ENCODE measurements at regions not wholly inside any gene's neighbourhood (a gene's known extent, or its start where the extent isn't known, plus 50 kb on each side); places are given as distances from the start of the nearest gene placed in this dataset.

DNA sequence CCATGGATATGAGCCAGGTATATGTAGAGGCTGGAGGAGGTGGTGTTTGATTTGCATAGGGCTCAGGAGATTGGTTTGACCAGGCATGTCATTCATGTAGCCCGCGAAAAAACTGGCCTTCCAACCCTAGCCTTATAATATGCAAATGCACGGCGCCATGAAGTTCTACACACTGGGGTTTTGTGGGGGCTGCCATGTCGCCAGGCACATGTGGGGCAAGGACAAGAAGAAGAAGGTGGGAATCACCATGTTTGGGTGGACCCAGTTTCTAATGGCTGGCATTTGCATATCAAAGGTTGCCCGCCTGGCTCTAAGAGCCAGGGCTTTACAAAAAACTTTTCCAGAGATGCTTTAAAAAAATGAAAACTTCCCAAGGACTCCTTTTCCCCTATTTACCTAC, 1251.0 kb downstream of the PCDH18 start:
- DNase-seq (ENCODE audit: low read depth) = no peak

DNA sequence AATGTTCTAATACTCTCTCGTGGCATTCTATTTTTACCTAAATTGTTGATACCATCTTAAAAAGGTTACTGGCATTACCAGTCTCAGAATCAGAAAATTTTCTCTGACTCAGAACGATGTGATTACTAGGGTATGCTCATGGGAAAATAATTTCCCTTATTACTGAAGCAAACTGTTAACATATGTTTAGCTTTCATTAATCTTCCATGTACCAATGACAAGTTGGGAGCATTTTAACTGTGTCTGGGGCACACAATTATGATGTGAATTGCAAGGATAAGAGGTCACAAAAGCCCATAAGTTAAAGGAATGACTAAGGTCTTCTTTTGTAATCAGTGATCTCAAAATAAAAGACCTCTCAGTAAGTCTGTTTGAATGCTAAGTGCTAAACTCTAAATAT, 1254.6 kb downstream of the PCDH18 start:
- no peak for DNase-seq (ENCODE audit: low read depth)

DNA sequence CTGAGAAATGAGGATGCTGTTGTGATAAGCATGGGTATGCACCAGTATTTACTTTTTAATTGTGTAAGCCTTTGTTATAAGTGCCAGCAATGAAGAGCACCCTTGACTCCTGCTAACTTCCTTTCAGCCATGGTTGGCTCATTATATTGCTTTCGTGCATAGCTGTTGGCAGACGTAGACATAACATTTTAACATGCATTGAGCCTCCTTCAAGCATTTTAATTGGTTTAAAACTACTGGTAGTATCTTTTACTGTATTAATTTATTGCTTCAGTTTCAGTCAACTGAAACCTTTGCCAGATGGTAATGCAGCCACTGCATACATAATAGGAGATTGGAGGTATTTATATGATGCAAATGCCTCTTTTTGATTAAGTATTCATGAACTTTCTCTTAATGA, 1285.4 kb downstream of the PCDH18 start:
- DNase-seq (ENCODE audit: low read depth) = no peak

DNA sequence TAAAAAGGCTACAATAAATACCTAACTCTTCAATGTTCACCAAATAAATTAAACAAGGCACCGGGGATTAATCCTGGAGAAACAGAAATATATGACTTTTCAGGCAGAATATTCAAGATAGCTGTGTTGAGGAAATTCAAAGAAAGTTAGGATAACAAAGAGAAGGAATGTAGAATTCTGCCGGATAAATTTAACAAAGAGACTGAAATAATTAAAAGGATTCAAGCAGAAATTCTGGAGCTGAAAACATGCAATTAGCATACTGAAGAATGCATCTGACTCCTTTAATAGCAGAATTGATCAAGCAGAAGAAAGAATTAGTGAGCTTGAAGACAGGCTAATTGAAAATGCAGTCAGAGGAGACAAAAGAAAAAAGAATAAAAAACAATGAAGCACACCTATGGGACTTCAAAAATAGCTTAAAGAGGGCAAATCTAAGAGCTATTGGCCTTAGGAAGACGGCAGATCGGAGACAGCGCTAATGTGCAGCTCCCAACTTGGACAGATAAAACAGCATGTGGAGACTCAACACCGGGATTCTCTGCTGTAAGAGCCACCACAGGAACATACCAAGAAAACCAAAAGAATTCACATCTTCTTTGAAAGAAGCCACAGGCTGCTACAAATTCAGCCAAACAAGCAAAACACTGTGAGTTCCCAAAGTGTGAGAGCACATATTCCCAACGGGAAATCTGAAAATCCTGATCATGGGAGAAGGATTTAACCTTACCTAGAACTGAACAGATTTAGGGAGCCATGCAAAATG, 1290.9 kb downstream of the PCDH18 start:
- DNase-seq (ENCODE audit: low read depth) = peak; percentile 63

DNA sequence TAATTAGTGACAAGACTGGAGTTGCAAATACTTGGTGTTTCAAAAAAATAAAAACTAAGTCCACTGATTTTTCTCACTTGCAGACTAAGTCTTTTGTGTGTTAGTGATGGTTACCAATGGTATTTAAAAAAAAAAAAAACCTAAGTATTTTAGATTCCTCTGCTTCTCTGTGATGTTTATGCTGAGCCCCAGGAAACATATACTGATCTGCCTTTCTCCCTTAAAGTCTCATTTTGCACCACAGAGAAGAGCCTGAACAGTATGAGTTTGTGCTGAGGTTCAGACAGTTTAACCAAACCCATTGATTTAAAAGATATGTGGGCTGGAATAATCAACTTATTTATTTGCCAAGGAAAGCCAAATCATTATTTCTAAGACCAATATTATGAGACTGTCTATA, 1305.0 kb downstream of the PCDH18 start:
- DNase-seq (ENCODE audit: low read depth) = no peak

DNA sequence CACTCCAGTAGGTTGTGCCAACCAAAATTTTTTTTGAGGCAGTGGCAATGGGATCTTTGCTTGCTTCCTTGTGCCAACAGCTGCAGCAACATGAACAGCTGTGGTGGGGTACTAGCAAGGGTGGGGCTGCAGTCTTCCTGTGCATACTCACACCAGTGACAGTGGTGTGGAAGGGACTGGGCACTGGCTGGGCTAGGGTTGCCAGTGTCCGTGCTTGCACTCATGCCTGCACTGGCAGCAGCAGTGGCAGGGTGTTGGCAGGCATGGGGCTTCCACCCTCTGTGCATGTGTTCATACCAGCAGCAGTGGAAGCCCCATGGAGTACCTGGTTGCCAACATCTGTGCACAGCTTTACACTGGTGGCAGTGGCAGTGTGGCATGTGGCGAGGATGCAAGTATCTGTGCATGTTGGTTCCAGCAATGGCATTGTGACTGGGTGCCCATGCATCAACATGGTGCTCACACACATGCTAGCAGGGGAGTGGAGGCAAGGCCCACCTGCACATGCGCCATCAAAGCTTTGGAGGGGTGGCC, 1312.6 kb downstream of the PCDH18 start:
- DNase-seq (ENCODE audit: low read depth) = no peak

DNA sequence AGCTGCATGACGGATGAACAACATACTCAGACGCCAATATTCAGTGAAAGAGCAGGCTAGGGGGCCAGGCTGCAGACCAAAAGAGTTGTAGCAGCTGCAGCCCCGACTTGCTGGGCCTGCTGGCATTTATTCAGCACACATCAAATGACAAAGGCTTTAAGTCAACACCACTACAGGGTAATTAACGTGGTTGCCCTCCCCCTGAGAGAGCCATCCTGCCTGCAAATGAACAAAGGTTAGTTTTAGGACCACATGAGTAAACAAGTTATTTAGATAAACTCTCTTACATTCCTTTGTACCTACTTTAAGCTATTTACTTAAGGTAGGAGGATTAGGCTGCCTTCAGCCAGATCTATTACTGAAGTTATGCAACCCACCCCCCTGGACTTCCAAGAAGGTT, 1329.1 kb downstream of the PCDH18 start:
- DNase-seq (ENCODE audit: low read depth) = no peak

DNA sequence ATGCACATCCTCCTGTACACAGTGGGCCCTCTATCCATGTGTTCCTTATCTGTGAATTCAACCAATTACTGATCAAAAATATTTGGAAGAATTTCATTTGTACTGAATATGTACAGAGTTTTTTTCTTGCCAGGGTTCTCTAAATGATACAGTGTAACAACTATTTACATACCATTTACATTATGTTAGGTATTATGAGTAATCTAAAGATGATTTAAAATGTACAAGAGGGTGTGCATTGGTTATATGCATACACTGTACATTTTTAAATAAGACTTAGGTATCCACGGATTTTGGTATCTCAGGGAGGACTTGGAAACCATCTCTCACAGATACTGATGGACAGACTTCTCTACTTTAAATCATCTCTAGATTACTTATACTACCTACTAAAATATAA, 1333.9 kb downstream of the PCDH18 start:
- no peak for DNase-seq (ENCODE audit: low read depth)

DNA sequence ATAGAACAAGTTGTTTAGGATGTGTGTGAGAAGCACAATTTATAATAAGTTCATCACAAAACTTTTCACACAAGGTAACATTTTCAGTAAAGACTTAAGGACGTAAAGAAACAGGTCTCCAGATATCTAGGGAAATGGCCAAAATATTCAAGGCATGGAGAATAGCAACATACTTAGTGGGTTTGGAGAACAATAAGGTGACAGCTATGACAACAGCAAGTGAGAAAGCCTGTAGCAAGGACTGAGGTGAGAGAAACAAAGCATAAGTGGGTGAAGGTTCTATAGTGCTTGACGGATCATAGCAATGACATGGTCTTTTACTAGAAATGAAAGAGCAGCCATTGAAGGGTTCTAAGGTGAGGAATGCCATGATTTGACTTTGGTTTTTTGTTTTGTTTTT, 1337.3 kb downstream of the PCDH18 start:
- DNase-seq (ENCODE audit: low read depth) = no peak

DNA sequence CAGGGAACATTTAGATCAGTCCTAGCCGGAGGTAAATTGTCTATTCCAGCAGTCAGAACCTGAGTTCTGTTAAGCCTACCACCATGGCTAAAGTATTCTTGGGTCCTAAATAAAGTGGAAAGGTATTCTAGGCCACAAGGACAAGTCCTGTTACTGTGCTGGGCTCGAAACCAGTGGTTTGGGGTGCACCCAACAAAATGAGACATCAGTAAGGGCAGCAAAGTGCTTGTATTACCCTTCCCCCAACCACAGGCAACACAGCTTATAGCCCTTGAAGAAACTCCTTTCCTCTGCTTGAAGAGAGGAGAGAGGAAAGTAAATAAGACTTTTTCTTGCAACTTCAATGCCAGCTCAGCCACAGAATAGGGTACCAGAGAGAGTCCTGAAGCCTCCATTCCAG, 1345.6 kb downstream of the PCDH18 start:
- no peak for DNase-seq (ENCODE audit: low read depth)

DNA sequence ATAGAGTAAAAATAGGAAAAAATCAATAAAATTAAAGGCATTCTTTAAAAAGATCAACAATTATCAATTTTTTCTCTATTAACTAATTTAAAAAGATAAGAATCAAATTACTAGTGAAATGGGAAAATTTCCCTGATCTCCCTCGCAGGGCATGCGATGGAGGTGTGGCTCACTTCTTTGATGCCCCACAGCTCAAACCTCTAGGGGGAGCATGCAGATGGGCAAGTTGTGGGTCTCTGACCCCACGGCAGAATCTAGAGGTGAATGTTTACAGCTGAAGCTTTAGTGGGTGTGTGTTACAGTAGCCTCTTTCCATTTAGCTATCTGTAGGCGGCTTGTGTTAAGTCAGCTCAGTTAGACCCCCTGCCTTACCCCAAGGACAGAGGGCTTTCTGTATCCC, 1348.8 kb downstream of the PCDH18 start:
- no peak for DNase-seq (ENCODE audit: low read depth)

DNA sequence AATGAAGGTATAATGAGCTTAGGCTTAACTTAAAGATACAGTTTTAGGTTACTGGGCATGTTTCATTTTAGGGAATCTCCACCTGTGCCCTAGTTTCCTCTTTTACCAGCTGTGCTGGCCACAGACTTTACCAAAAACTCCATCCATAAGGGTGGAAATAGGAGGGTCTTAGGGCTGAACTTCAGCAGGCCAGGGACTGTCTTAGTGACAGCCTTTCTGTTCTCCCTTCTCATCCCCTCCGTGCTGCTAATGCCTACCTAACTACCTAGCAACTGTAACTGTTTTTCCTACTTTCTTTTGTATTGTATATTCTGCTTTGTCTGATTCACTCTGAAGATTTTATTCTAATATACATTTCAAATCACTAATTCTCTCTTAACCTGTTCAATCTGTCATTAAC, 1375.3 kb downstream of the PCDH18 start:
- no peak for DNase-seq (ENCODE audit: low read depth)

DNA sequence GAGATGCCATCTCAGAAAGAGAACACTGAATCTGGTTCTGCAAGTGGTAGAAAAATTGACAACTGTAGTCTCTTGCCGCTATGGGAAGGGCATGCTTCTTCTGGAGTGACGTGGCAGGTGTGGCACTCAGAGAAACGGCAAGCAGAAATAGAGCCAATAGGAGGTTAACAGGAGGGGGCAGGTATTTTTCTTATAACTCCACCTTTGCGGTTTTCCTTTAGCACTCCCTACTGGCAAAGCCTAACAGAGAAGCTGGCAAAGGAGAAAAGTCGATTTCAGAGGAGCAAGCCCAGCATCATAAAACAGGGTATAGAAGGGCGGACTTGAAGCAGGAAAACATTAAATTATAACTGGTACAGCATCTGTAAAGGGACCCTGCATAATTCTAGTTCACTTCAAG, 1382.2 kb downstream of the PCDH18 start:
- DNase-seq (ENCODE audit: low read depth) = no peak

DNA sequence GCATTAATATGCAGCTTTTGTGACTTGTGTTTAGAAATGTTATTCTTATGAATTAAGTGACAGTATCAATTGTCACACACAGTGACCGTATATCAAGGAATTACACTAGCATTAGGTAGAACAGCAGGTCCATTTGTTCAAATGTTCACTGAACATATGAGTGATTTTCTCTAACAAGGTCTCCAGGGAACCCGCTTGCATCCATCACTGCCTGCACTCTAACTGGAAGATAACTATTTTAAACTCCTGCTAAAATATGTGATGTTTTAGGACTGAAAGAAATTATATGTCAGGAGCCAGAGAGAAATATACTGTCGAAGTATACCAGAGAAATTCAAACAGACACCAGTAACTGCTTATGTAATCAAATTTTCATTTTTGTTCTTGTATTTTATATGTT, 1395.7 kb downstream of the PCDH18 start:
- DNase-seq (ENCODE audit: low read depth) = no peak

DNA sequence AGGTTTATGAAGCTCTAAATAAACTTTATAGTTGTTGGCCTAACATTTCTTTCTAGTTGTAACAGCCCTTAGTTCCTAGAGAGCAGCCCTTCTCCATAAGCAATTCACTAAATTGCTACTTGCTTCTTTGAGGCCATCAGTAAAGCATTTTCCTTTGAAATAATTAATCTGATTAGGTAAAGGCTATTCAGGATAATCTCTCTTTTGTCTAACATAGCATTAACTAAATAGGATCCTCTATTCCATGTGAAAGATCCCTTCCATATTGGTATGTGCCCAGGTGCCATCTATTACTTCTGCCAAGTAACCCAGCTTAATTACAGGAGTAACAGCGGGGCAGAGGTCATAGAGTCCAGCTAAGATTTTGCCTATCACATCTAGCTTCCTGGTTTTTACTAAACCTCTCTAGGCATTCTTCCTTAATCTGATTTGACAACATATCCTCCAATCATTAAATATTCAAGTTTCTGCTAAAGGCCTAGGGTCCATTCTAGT, 1408.0 kb downstream of the PCDH18 start:
- no peak for DNase-seq (ENCODE audit: low read depth)

DNA sequence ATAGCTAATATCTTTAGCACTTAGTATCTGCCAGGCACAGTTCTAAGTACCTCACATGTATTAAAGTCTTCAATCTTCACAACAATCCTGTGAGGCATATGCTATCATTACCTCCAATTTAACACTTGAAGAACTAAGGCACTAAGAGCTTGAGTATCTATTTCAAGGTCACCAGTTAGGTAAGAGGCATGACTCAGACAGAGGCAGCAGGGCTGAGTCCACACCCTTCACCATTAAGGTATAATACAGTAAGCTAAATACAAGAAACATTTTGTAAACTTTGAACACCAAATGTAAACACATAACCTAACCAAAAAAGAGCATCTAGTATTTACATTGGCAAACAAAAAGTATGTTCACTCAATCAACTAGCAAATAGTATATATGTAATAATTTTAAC, 1410.9 kb downstream of the PCDH18 start:
- DNase-seq (ENCODE audit: low read depth) = peak; percentile 4

DNA sequence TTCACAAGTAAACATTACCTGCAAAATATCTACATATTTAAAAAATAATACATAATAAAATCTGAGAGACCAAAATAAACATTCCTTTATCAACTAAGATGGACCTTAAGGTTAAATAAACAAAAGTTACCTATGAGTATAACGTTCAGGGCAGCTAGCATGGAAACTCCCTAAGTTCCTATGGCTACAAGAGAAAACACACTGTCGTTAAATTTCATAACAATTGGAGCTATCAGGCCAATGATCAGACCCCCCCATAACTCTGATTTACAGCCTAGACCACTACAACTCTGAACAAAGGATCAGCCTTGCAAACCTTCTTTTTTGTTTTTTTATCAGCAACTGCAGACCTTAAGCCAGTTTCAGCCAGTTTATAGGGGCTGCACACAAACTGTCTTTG, 1418.4 kb downstream of the PCDH18 start:
- DNase-seq (ENCODE audit: low read depth) = no peak

DNA sequence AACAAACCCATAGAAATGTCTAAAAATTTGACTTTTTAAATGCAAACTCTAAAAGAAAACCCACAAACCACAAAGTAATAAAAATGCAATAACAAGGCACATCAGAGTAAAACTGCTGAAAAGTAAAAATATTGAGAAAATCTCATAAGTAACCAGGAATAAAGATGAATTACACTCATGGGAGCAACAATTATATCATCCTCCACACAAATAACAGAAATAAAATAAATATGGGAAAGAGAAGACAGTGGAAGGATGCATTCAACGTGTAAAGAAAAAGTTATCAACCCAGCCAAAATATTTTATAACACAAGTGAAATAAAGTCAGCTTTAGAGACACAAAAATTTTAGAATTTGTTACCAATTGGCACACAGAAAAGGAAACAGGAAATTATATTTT, 1420.2 kb downstream of the PCDH18 start:
- no peak for DNase-seq (ENCODE audit: low read depth)

DNA sequence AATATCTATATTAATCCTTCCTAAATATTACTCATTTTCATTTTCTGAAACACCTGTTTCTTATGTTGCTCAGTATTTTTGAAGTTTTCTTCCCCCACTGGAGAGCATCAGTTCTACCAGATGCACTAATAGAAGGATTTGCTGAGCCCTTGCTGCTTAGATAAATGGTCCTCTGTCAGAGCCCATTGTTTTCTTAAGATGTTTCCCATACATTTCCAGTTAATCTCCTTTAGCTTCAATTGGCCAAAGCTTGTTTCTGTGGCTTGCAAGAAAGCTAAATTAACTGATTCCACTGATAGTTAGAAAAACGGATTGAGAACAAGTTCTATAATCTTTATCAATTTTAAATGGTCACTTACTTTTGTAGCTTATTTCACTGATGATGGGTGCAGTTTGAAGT, 1425.5 kb downstream of the PCDH18 start:
- no peak for DNase-seq (ENCODE audit: low read depth)

DNA sequence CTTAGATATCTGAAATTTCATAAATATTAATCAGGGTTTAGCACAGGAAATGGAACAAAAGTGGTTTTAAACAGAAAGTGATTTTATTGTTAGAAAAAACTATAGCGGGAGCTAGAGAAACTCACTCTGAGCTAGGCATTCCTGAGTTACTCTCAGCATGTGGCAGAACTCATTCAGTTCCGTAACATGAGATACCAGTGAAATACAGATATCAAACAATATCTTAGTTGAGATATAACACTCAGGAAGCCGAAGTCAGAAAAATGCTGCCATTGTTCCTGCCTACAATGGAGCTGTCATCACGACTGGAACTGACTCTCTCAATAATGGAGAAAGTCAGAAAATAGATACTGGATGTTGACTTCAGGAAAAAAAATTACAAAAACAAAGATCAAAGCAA, 1428.7 kb downstream of the PCDH18 start:
- DNase-seq (ENCODE audit: low read depth) = no peak

DNA sequence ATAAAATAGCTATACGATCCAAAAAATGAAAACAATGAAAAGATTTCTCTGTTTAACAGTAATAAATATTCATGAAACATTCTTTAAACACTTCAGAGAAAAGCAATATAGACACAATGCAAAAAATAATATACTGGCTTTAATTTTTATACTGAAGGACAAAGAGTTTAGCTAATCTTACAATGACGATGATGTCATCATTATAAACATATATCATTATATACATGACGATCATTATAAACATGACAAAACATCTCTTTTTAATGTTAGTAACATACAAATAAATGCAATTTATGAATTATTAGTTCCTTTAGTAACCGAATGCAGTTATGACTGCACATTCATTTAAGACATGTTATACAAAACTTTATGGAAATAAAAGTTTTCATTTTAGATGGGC, 1434.6 kb downstream of the PCDH18 start:
- no peak for DNase-seq (ENCODE audit: low read depth)

DNA sequence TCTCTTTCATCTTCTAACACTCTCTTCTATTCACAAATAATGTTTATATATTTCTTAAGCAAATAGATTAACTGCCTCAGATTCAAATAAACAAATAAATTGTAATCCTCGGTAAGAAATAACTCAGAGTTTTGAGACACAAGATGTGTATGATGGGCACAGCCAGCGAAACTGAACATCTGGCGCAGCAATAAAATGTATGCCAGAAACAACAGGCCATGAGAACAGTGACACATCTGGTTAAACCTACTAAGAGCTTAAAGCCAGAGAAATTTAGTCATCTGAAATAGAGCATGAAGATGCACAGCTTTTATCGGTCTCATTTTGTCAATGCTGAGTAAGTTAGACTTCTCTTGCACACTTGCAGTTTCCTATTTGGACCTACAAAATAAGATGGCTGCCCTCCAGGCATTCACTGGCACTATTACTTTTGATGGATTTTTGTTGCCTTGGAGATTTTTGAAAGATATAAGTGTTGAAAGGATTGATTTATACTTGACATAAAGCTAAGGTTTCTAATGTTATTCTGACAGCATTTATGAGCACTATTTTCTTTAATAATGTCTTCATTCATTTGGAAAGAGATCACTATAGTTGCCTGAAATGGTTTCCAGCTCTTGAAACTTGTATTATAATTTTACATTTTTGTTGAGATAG, 1444.0 kb downstream of the PCDH18 start:
- DNase-seq (ENCODE audit: low read depth) = no peak

DNA sequence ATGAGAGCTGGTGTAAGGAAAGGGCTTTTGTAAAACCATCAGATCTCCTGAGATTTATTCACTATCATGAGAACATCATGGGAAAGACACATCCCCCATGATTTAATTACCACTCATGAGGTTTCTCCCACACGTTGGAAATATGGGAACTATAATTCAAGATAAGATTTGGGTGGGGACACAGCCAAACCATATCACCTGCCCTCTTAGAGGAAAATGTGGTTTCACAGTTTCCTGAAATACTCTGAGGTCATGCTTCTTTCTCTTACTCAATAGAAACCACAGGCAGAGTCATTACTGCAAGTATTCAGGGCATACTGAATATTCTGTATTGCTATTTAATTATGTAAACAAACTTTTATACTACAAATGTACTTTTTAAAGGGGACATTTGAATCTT, 1453.3 kb downstream of the PCDH18 start:
- DNase-seq (ENCODE audit: low read depth) = peak; percentile 94

DNA sequence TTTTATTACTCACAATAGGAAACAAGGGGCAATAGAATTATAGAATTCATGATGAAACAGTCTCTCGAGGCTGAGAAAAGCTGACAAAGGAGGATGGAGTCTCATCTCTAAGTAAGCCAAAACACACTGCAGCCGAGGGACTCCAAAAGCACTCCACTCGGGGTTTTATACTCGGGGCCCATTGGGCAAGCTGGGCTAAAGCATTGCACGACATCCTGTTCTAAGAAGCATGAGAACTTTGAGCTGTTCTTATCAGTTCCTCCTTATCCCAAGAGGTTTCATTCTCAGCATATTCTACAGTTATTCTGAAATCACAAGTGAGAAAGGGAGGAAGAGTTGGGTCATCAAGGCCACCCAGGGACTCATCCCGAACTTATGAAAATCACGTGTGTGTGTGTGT, 1475.5 kb downstream of the PCDH18 start:
- peak; percentile 9 for DNase-seq (ENCODE audit: low read depth)
